ENCODE measurements at regions not wholly inside any gene's neighbourhood (a gene's known extent, or its start where the extent isn't known, plus 50 kb on each side); places are given as distances from the start of the nearest gene placed in this dataset.

- DNase-seq (ENCODE audit: extremely low spot score, unreplicated experiment): no peak
These were observed 171.2 kb upstream of the COL1A2 start for GRCh38 chr7:94223375-94224084.

GRCh38 chr7:94228223-94228622 is 166.5 kb upstream of the COL1A2 start:
- DNase-seq (ENCODE audit: extremely low spot score, unreplicated experiment): no peak
- Mint-ChIP-seq H3K4me3 (ENCODE audit: unreplicated experiment) (no peak overlapping the region), H3K36me3 (ENCODE audit: unreplicated experiment) (no peaks in the 10 kb centered on the region), H3K9me3 (ENCODE audit: unreplicated experiment) (peaks cover 17% of the 10 kb centered on the region), H3K27me3 (ENCODE audit: unreplicated experiment) (no peaks in the 10 kb centered on the region), H3K27ac (ENCODE audit: unreplicated experiment) (peak overlapping the region; percentile 78), H3K4me1 (ENCODE audit: unreplicated experiment) (peaks cover 48% of the 10 kb centered on the region)
- TF ChIP-seq CTCF (IDR thresholded peaks at IDR 0.05): no peak

More at GRCh38 chr7:94223375-94224084, 171.2 kb upstream of the COL1A2 start:
- Mint-ChIP-seq H3K27me3 (ENCODE audit: unreplicated experiment) (no peaks in the 10 kb centered on the region), H3K4me3 (ENCODE audit: unreplicated experiment) (no peak overlapping the region), H3K4me1 (ENCODE audit: unreplicated experiment) (peaks cover 32% of the 10 kb centered on the region), H3K36me3 (ENCODE audit: unreplicated experiment) (peaks cover 1% of the 10 kb centered on the region), H3K27ac (ENCODE audit: unreplicated experiment) (peak overlapping the region; percentile 71), H3K9me3 (ENCODE audit: unreplicated experiment) (no peaks in the 10 kb centered on the region)
- TF ChIP-seq CTCF (IDR thresholded peaks at IDR 0.05): peak; percentile 53

- Mint-ChIP-seq H3K27me3 (ENCODE audit: unreplicated experiment) (no peaks in the 10 kb centered on the region), H3K9me3 (ENCODE audit: unreplicated experiment) (peaks cover 21% of the 10 kb centered on the region), H3K4me3 (ENCODE audit: unreplicated experiment) (no peak overlapping the region), H3K27ac (ENCODE audit: unreplicated experiment) (peak overlapping the region; percentile 78), H3K36me3 (ENCODE audit: unreplicated experiment) (no peaks in the 10 kb centered on the region), H3K4me1 (ENCODE audit: unreplicated experiment) (peaks cover 44% of the 10 kb centered on the region)
- no peak for DNase-seq (ENCODE audit: extremely low spot score, unreplicated experiment)
- TF ChIP-seq CTCF (IDR thresholded peaks at IDR 0.05): no peak
These were observed 166.0 kb upstream of the COL1A2 start for GRCh38 chr7:94228678-94229077.

GRCh38 chr7:94231305-94231704 is 163.4 kb upstream of the COL1A2 start:
- H3K27ac Mint-ChIP-seq (ENCODE audit: unreplicated experiment): no peak overlapping the region
- H3K27me3 Mint-ChIP-seq (ENCODE audit: unreplicated experiment): no peaks in the 10 kb centered on the region
- TF ChIP-seq CTCF (IDR thresholded peaks at IDR 0.05): no peak
- DNase-seq (ENCODE audit: extremely low spot score, unreplicated experiment): no peak
- H3K4me1 Mint-ChIP-seq (ENCODE audit: unreplicated experiment): peaks cover 42% of the 10 kb centered on the region
- peaks cover 27% of the 10 kb centered on the region for H3K9me3 Mint-ChIP-seq (ENCODE audit: unreplicated experiment)
- H3K36me3 Mint-ChIP-seq (ENCODE audit: unreplicated experiment): no peaks in the 10 kb centered on the region
- H3K4me3 Mint-ChIP-seq (ENCODE audit: unreplicated experiment): no peak overlapping the region

GRCh38 chr7:94236960-94237359 is 157.7 kb upstream of the COL1A2 start:
- no peaks in the 10 kb centered on the region for H3K27me3 Mint-ChIP-seq (ENCODE audit: unreplicated experiment)
- no peak for DNase-seq (ENCODE audit: extremely low spot score, unreplicated experiment)
- H3K4me1 Mint-ChIP-seq (ENCODE audit: unreplicated experiment): peaks cover 21% of the 10 kb centered on the region
- H3K36me3 Mint-ChIP-seq (ENCODE audit: unreplicated experiment): no peaks in the 10 kb centered on the region
- H3K27ac Mint-ChIP-seq (ENCODE audit: unreplicated experiment): no peak overlapping the region
- no peak for TF ChIP-seq CTCF (IDR thresholded peaks at IDR 0.05)
- peaks cover 19% of the 10 kb centered on the region for H3K9me3 Mint-ChIP-seq (ENCODE audit: unreplicated experiment)
- no peak overlapping the region for H3K4me3 Mint-ChIP-seq (ENCODE audit: unreplicated experiment)

Measured in osteocyte (in vitro differentiated cells).